ENCODE measurements at regions not wholly inside any gene's neighbourhood (a gene's known extent, or its start where the extent isn't known, plus 50 kb on each side); places are given as distances from the start of the nearest gene placed in this dataset.

- no peak for TF ChIP-seq EZH2 (IDR thresholded peaks at IDR 0.05; ENCODE audit: low read depth)
- TF ChIP-seq CTCF (conservative IDR thresholded peaks at IDR 0.05) = no peak
These were observed 246.2 kb downstream of the LRFN2 start for GRCh38 chr6:40340957-40341356.
